KMS-11 (cell line): ENCODE measurements at regions not wholly inside any gene's neighbourhood (a gene's known extent, or its start where the extent isn't known, plus 50 kb on each side); places are given as distances from the start of the nearest gene placed in this dataset.

Experiments
- H2AFZ ChIP-seq: fragments of 200-600 bp; sonication (generic); 2 replicates; pipeline ENCODE4 v1.6.1; 2016; ENCODE audit warnings: antibody characterized with exemption, mixed run types, low read depth
- H3K27ac ChIP-seq: fragments of 200-600 bp; sonication (generic); 2 replicates; pipeline ENCODE4 v1.6.1; 2016; ENCODE audit warnings: mild to moderate bottlenecking, mixed run types
- H3K27me3 ChIP-seq: fragments of 200-600 bp; sonication (generic); 2 replicates; pipeline ENCODE4 v1.6.1; 2017; ENCODE audit warnings: mild to moderate bottlenecking, low read depth, mixed run types, moderate library complexity; ENCODE audit not compliant: insufficient read depth
- H3K36me3 ChIP-seq: fragments of 200-600 bp; sonication (generic); 2 replicates; pipeline ENCODE4 v1.6.1; 2017; ENCODE audit warnings: mild to moderate bottlenecking, mixed run types; ENCODE audit not compliant: insufficient read depth
- H3K4me1 ChIP-seq: fragments of 200-600 bp; sonication (generic); 2 replicates; pipeline ENCODE4 v1.6.1; 2016; ENCODE audit warnings: mild to moderate bottlenecking, low read depth, mixed run types; ENCODE audit not compliant: poor library complexity, severe bottlenecking
- H3K4me2 ChIP-seq: fragments of 200-600 bp; sonication (generic); 2 replicates; pipeline ENCODE4 v1.7.0; 2016; ENCODE audit warnings: mild to moderate bottlenecking, mixed run types
- H3K4me3 ChIP-seq: fragments of 200-600 bp; sonication (generic); IDR thresholded peaks from 2 replicates; pipeline ENCODE4 v1.6.1; 2017; ENCODE audit warnings: low read depth, low read length, mixed read lengths; ENCODE audit not compliant: insufficient read depth
- H3K79me2 ChIP-seq: fragments of 200-600 bp; sonication (generic); 2 replicates; pipeline ENCODE4 v1.6.1; 2016; ENCODE audit warnings: low read depth, mixed run types; ENCODE audit not compliant: insufficient read depth
- H3K9ac ChIP-seq: fragments of 200-600 bp; sonication (generic); 2 replicates; pipeline ENCODE4 v1.6.1; 2016; ENCODE audit warnings: mild to moderate bottlenecking, mixed run types
- H4K20me1 ChIP-seq: fragments of 200-600 bp; sonication (generic); 2 replicates; pipeline ENCODE4 v1.6.1; 2016; ENCODE audit warnings: mild to moderate bottlenecking, mixed run types; ENCODE audit not compliant: insufficient read depth
- CTCF ChIP-seq: fragments of 200-600 bp; sonication (generic); conservative IDR thresholded peaks from 2 replicates; pipeline ENCODE4 v1.6.1; 2017; ENCODE audit warnings: low read depth, mild to moderate bottlenecking, antibody characterized with exemption, low read length, moderate library complexity, mixed read lengths

- no peaks in the 10 kb centered on the region for H3K27me3 ChIP-seq
- H3K9ac ChIP-seq = no peak overlapping the region
- H3K79me2 ChIP-seq = no peaks in the 10 kb centered on the region
- H3K27ac ChIP-seq = no peak overlapping the region
- no peak for TF ChIP-seq CTCF
- H3K4me3 ChIP-seq = no peak overlapping the region
- H3K4me2 ChIP-seq = no peak overlapping the region
- no peaks in the 10 kb centered on the region for H4K20me1 ChIP-seq
- H2AFZ ChIP-seq = no peak overlapping the region
- no peaks in the 10 kb centered on the region for H3K4me1 ChIP-seq
- no peaks in the 10 kb centered on the region for H3K36me3 ChIP-seq
Observed at GRCh38 chr2:53021292-53021691, 746.3 kb upstream of the CHAC2 start.

GRCh38 chr2:53018825-53019425 lies 748.7 kb upstream of the CHAC2 start:
- Histone ChIP-seq H3K36me3 (no peaks in the 10 kb centered on the region), H4K20me1 (no peaks in the 10 kb centered on the region), H3K79me2 (no peaks in the 10 kb centered on the region), H3K4me1 (no peaks in the 10 kb centered on the region), H3K27ac (no peak overlapping the region), H3K4me2 (no peak overlapping the region), H3K9ac (no peak overlapping the region), H2AFZ (no peak overlapping the region), H3K27me3 (no peaks in the 10 kb centered on the region), H3K4me3 (no peak overlapping the region)
- no peak for TF ChIP-seq CTCF

- Histone ChIP-seq H3K9ac (no peak overlapping the region), H3K4me1 (no peaks in the 10 kb centered on the region), H3K27ac (no peak overlapping the region), H3K4me2 (no peak overlapping the region), H4K20me1 (no peaks in the 10 kb centered on the region), H3K27me3 (no peaks in the 10 kb centered on the region), H3K4me3 (no peak overlapping the region), H3K79me2 (no peaks in the 10 kb centered on the region), H3K36me3 (no peaks in the 10 kb centered on the region), H2AFZ (no peak overlapping the region)
- TF ChIP-seq CTCF = no peak
Observed at GRCh38 chr2:53006980-53007379, 760.6 kb upstream of the CHAC2 start.

GRCh38 chr2:53004413-53004812 lies 763.2 kb upstream of the CHAC2 start:
- H4K20me1 ChIP-seq = no peaks in the 10 kb centered on the region
- H3K27ac ChIP-seq = no peak overlapping the region
- no peaks in the 10 kb centered on the region for H3K79me2 ChIP-seq
- no peak overlapping the region for H2AFZ ChIP-seq
- no peak overlapping the region for H3K4me2 ChIP-seq
- TF ChIP-seq CTCF = no peak
- no peak overlapping the region for H3K4me3 ChIP-seq
- no peaks in the 10 kb centered on the region for H3K4me1 ChIP-seq
- H3K9ac ChIP-seq = no peak overlapping the region
- H3K27me3 ChIP-seq = no peaks in the 10 kb centered on the region
- H3K36me3 ChIP-seq = no peaks in the 10 kb centered on the region
